GM20000 (cell line): ENCODE measurements at regions not wholly inside any gene's neighbourhood (a gene's known extent, or its start where the extent isn't known, plus 50 kb on each side); places are given as distances from the start of the nearest gene placed in this dataset.

Experiments
- DNase-seq: peaks from one replicate; pipeline ENCODE4 v3.0.0; 2012; ENCODE audit warnings: low spot score
- CTCF ChIP-seq: IDR thresholded peaks from 2 replicates; pipeline ENCODE4 v1.5.1; 2012; ENCODE audit warnings: mild to moderate bottlenecking, control low read depth; ENCODE audit errors: extremely low read depth, missing control alignments

DNA sequence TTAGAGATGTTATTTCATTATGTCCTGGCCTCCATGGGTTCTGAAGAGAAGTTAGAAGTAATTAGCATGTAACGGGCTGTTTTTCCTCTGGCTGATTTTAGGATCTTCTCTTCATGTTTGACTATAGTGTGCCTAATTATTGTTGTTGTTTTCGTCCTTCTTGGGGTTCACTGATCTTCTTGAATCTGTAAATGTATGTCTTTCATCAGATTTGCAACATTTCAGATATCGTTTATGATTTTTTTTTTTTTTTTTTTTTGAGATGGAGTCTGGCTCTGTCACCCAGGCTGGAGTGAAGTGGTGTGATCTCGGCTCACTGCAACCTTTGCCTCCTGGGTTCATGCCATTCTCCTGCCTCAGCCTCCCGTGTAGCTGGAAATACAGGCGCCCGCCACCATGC, 246.7 kb downstream of the TFAP2C start:
- TF ChIP-seq CTCF: no peak

DNA sequence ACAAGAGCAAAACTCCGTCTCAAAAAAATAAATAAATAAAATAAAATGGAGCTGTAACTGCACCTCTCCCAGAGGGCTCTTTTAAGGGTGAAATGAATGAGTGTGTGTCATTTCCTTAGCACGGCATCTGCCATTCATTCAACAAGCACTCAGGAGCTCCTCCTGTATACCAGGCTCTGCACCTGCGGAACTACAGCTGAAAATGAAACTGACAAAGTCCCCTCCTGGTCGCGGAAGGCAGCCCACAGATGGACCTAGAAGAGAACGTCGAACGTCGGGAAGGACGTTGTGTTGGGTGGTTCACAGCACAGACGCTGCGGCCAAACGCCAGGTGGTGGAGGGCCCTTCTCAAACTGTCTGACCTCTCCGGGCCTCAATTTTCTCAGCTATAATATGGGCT, 256.4 kb downstream of the TFAP2C start:
- DNase-seq: no peak
- TF ChIP-seq CTCF: no peak

More for the DNA sequence above, 246.7 kb downstream of the TFAP2C start:
- DNase-seq: no peak

DNA sequence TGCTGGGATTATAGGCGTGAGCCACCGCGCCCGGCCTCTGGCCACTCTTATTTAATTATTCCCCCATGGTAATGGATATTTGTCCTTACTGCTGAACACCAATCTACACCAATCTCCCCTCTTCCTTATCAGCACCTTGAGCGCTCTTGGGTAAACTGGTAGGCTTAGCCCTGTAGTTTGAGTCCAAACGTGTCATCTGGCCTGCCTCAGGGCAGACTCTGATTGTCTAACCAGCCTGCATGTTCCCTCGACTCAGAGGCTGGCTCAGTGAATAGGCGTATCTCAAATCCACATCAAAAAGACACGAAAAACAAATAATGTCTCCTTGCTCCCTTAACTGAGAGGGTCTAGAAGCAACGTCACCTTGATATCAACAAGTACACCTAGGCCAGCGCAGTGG, 260.9 kb downstream of the TFAP2C start:
- DNase-seq: no peak
- no peak for TF ChIP-seq CTCF

- no peak for TF ChIP-seq CTCF
- no peak for DNase-seq
Measured at GRCh38 chr20:56893226-56893917, 264.3 kb downstream of the TFAP2C start.

GRCh38 chr20:56896447-56896846, 267.3 kb downstream of the TFAP2C start:
- no peak for DNase-seq
- no peak for TF ChIP-seq CTCF

- TF ChIP-seq CTCF: no peak
- no peak for DNase-seq
Measured at GRCh38 chr20:56897318-56897957, 268.3 kb downstream of the TFAP2C start.

- no peak for TF ChIP-seq CTCF
- DNase-seq: no peak
Measured at GRCh38 chr20:56897958-56898349, 268.8 kb downstream of the TFAP2C start.
